Trophoblast cell (in vitro differentiated cells and primary cell): ENCODE measurements at regions not wholly inside any gene's neighbourhood (a gene's known extent, or its start where the extent isn't known, plus 50 kb on each side); places are given as distances from the start of the nearest gene placed in this dataset.
A peak's percentile ranks its signal among the peaks of the same experiment; 100 is the strongest.

ENCODE experiments used
- DNase-seq, 2 donors: peaks; one replicate each; pipeline ENCODE4 v3.0.0-alpha.2; 2016
- H2AFZ ChIP-seq: 2 replicates; pipeline ENCODE4 v1.6.1; 2013; ENCODE audit warnings: low read length, moderate library complexity, mild to moderate bottlenecking; ENCODE audit not compliant: insufficient read depth, poor library complexity
- H2AK5ac ChIP-seq: 2 replicates; pipeline ENCODE4 v1.6.1; 2013; ENCODE audit warnings: mild to moderate bottlenecking, low read length
- H2BK120ac ChIP-seq: 2 replicates; pipeline ENCODE4 v1.6.1; 2013; ENCODE audit warnings: low read length, mild to moderate bottlenecking, moderate library complexity; ENCODE audit not compliant: insufficient read depth, poor library complexity
- H2BK12ac ChIP-seq: 2 replicates; pipeline ENCODE4 v1.6.1; 2013; ENCODE audit warnings: mild to moderate bottlenecking, low read length, moderate library complexity
- H2BK5ac ChIP-seq: 2 replicates; pipeline ENCODE4 v1.6.1; 2013; ENCODE audit warnings: low read length, low read depth, moderate library complexity, mild to moderate bottlenecking; ENCODE audit not compliant: poor library complexity
- H3K14ac ChIP-seq: 2 replicates; pipeline ENCODE4 v1.6.1; 2013; ENCODE audit warnings: mild to moderate bottlenecking, low read length
- H3K18ac ChIP-seq: 2 replicates; pipeline ENCODE4 v1.6.1; 2013; ENCODE audit warnings: mild to moderate bottlenecking, low read length
- H3K23ac ChIP-seq: 2 replicates; pipeline ENCODE4 v1.6.1; 2013; ENCODE audit warnings: low read length
- H3K27ac ChIP-seq: 2 replicates; pipeline ENCODE4 v1.5.1; 2013; ENCODE audit warnings: low read depth, mild to moderate bottlenecking, inconsistent platforms, low read length, moderate library complexity
- H3K27me3 ChIP-seq: 2 replicates; pipeline ENCODE4 v1.6.1; 2013; ENCODE audit warnings: inconsistent platforms, mild to moderate bottlenecking, low read length, moderate library complexity; ENCODE audit not compliant: insufficient read depth
- H3K36me3 ChIP-seq, 2 experiments: 1 replicate in 1 of 2; 2 replicates in 1 of 2; pipeline ENCODE4 v1.6.1; 2013; ENCODE audit warnings: low read length in 2 of 2, mild to moderate bottlenecking in 2 of 2, moderate library complexity in 1 of 2; ENCODE audit not compliant: insufficient read depth in 2 of 2, control insufficient read depth in 1 of 2
- H3K4ac ChIP-seq: 2 replicates; pipeline ENCODE4 v1.6.1; 2013; ENCODE audit warnings: low read depth, mild to moderate bottlenecking, low read length, moderate library complexity
- H3K4me1 ChIP-seq, 2 experiments: 1 replicate in 1 of 2; 2 replicates in 1 of 2; pipeline ENCODE4 v1.6.1; 2013; ENCODE audit warnings: low read length in 2 of 2, mild to moderate bottlenecking in 2 of 2, moderate library complexity in 1 of 2; ENCODE audit not compliant: insufficient read depth in 2 of 2, control insufficient read depth in 1 of 2
- H3K4me2 ChIP-seq: 2 replicates; pipeline ENCODE4 v1.6.1; 2013; ENCODE audit warnings: inconsistent platforms, mild to moderate bottlenecking, low read length, moderate library complexity
- H3K4me3 ChIP-seq: 2 replicates; pipeline ENCODE4 v1.5.1; 2013; ENCODE audit warnings: mild to moderate bottlenecking, low read depth, low read length, inconsistent platforms
- H3K79me1 ChIP-seq: one replicate; pipeline ENCODE4 v1.6.1; 2013; ENCODE audit warnings: low read length
- H3K79me2 ChIP-seq: 2 replicates; pipeline ENCODE4 v1.6.1; 2013; ENCODE audit warnings: low read length, mild to moderate bottlenecking; ENCODE audit not compliant: control insufficient read depth, insufficient read depth, poor library complexity
- H3K9ac ChIP-seq: 2 replicates; pipeline ENCODE4 v1.6.1; 2013; ENCODE audit warnings: mild to moderate bottlenecking, low read length
- H3K9me3 ChIP-seq: 2 replicates; pipeline ENCODE4 v1.6.1; 2013; ENCODE audit warnings: low read depth, mild to moderate bottlenecking, control low read depth, inconsistent platforms, low read length; ENCODE audit not compliant: insufficient read depth
- H4K12ac ChIP-seq: 2 replicates; pipeline ENCODE4 v1.6.1; 2013; ENCODE audit warnings: low read depth, mild to moderate bottlenecking, low read length, moderate library complexity
- H4K8ac ChIP-seq: 2 replicates; pipeline ENCODE4 v1.6.1; 2013; ENCODE audit warnings: low read depth, mild to moderate bottlenecking, low read length, moderate library complexity
- H4K91ac ChIP-seq: one replicate; pipeline ENCODE4 v1.6.1; 2013; ENCODE audit warnings: low read depth, mild to moderate bottlenecking, low read length, moderate library complexity
- WGBS: extraction: QIAGEN DNeasy Blood & Tissue Kit; methylation state at CpG from one replicate; pipeline ENCODE4 v1.1.7; 2013; ENCODE audit warnings: missing lambda C conversion rate; ENCODE audit not compliant: insufficient read length, insufficient coverage; ENCODE audit errors: extremely low coverage; 5-methylcytosine and 5-hydroxymethylcytosine counted together

- H3K27me3 ChIP-seq: no peaks in the 10 kb centered on the region
- H3K79me2 ChIP-seq: no peaks in the 10 kb centered on the region
- H3K79me1 ChIP-seq: peaks cover 2% of the 10 kb centered on the region
- H4K12ac ChIP-seq: no peak overlapping the region
- H3K9me3 ChIP-seq: no peaks in the 10 kb centered on the region
- peaks cover 0 to 2% of the 10 kb centered on the region in 2 experiments for H3K36me3 ChIP-seq
- no peak overlapping the region for H2AK5ac ChIP-seq
- no peak overlapping the region for H3K18ac ChIP-seq
- no peak overlapping the region for H2AFZ ChIP-seq
- H3K4me3 ChIP-seq: no peak overlapping the region
- H3K23ac ChIP-seq: no peak overlapping the region
- no peak for DNase-seq
- H3K4me1 ChIP-seq: peaks cover 0 to 4% of the 10 kb centered on the region in 2 experiments
- no peak overlapping the region for H3K4ac ChIP-seq
- no peak overlapping the region for H2BK12ac ChIP-seq
- H2BK5ac ChIP-seq: no peak overlapping the region
- H3K27ac ChIP-seq: no peak overlapping the region
- no peak overlapping the region for H2BK120ac ChIP-seq
- H3K4me2 ChIP-seq: no peak overlapping the region
- WGBS: no CpG with 5 or more reads among the region's 1 CpG
- no peak overlapping the region for H3K9ac ChIP-seq
- no peak overlapping the region for H3K14ac ChIP-seq
- H4K91ac ChIP-seq: no peak overlapping the region
- no peak overlapping the region for H4K8ac ChIP-seq
Observed at GRCh38 chr7:91564541-91564940, 300.3 kb downstream of the FZD1 start.

- no peak overlapping the region for H4K91ac ChIP-seq
- no peak overlapping the region for H3K14ac ChIP-seq
- no peak for DNase-seq
- H2BK12ac ChIP-seq: no peak overlapping the region
- peaks cover 0 to 2% of the 10 kb centered on the region in 2 experiments for H3K36me3 ChIP-seq
- peaks cover 2% of the 10 kb centered on the region for H3K79me1 ChIP-seq
- H2AFZ ChIP-seq: no peak overlapping the region
- no CpG with 5 or more reads among the region's 13 CpGs for WGBS
- peaks cover 0 to 4% of the 10 kb centered on the region in 2 experiments for H3K4me1 ChIP-seq
- no peak overlapping the region for H4K8ac ChIP-seq
- no peaks in the 10 kb centered on the region for H3K27me3 ChIP-seq
- H3K9me3 ChIP-seq: no peaks in the 10 kb centered on the region
- H2BK120ac ChIP-seq: no peak overlapping the region
- H3K4me3 ChIP-seq: no peak overlapping the region
- no peak overlapping the region for H3K9ac ChIP-seq
- H3K23ac ChIP-seq: no peak overlapping the region
- no peak overlapping the region for H4K12ac ChIP-seq
- no peak overlapping the region for H2BK5ac ChIP-seq
- no peaks in the 10 kb centered on the region for H3K79me2 ChIP-seq
- no peak overlapping the region for H3K4me2 ChIP-seq
- H2AK5ac ChIP-seq: no peak overlapping the region
- no peak overlapping the region for H3K27ac ChIP-seq
- no peak overlapping the region for H3K4ac ChIP-seq
- no peak overlapping the region for H3K18ac ChIP-seq
Observed at GRCh38 chr7:91565499-91566401, 301.5 kb downstream of the FZD1 start.

GRCh38 chr7:91566402-91566732 is 302.1 kb downstream of the FZD1 start:
- no peaks in the 10 kb centered on the region for H3K27me3 ChIP-seq
- no peak overlapping the region for H2AK5ac ChIP-seq
- no peak overlapping the region for H3K4ac ChIP-seq
- no peak overlapping the region for H2AFZ ChIP-seq
- H3K4me3 ChIP-seq: no peak overlapping the region
- H3K23ac ChIP-seq: no peak overlapping the region
- H4K91ac ChIP-seq: no peak overlapping the region
- H3K27ac ChIP-seq: no peak overlapping the region
- no peak overlapping the region for H4K8ac ChIP-seq
- H3K79me1 ChIP-seq: peaks cover 2% of the 10 kb centered on the region
- no peak overlapping the region for H2BK5ac ChIP-seq
- H3K4me2 ChIP-seq: no peak overlapping the region
- no peaks in the 10 kb centered on the region for H3K79me2 ChIP-seq
- peak overlapping the region; percentile 37 for H3K9ac ChIP-seq
- WGBS: no CpG with 5 or more reads among the region's 3 CpGs
- no peak overlapping the region for H3K18ac ChIP-seq
- no peak for DNase-seq
- no peak overlapping the region for H3K14ac ChIP-seq
- H2BK120ac ChIP-seq: no peak overlapping the region
- peaks cover 0 to 2% of the 10 kb centered on the region in 2 experiments for H3K4me1 ChIP-seq
- no peaks in the 10 kb centered on the region for H3K9me3 ChIP-seq
- H2BK12ac ChIP-seq: no peak overlapping the region
- H3K36me3 ChIP-seq: peaks cover 0 to 2% of the 10 kb centered on the region in 2 experiments
- no peak overlapping the region for H4K12ac ChIP-seq

DNA sequence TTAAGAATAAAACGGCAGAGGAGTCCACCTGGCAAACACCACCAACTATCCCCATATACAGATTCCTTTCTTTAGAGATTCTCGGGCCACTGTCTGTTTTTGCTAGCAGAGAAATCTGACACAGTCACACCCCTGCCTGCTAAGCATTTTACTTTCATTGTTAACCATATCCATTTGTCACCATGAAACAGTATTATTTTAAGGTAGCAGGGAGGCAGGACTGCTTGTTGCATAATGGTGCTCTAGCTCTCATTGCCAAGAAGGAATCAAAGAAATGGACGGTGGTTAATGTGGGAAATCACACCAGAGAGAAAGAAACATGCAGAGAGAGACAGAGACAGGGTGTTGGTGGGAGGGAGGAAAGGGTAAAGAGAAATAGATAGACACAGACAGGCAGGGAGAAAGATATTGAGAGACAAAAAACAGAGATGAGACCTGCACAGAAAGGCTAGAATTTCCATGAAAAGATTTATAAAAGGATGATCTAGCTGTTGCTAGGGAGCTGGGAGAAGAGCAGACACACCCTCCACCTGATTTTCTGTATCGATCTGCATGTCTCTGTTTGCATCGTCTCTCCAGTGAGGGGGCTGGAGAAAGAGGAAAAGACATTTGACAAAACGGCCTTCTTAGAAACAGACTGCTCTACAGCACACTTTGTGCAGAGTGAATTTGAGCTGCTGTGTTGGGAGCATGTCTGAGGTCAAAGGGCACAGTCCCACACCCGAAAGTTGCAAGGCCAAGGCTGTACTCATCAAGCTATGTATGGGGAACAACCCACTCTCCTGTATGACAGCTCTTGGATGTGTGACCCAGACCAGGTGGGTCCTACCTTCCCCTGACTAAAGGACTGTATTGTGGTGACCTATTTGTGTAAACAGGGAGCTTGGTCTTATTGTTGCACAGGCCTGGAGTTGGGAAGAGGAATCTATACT is 303.1 kb downstream of the FZD1 start:
- H3K4me1 ChIP-seq: peaks cover 0 to 2% of the 10 kb centered on the region in 2 experiments
- H2AFZ ChIP-seq: no peak overlapping the region
- no CpG with 5 or more reads among the region's 7 CpGs for WGBS
- no peak overlapping the region for H4K12ac ChIP-seq
- peaks cover 2% of the 10 kb centered on the region for H3K79me1 ChIP-seq
- H3K23ac ChIP-seq: no peak overlapping the region
- no peaks in the 10 kb centered on the region for H3K27me3 ChIP-seq
- H3K18ac ChIP-seq: no peak overlapping the region
- H3K9me3 ChIP-seq: no peaks in the 10 kb centered on the region
- H2BK12ac ChIP-seq: no peak overlapping the region
- no peak overlapping the region for H2AK5ac ChIP-seq
- no peak overlapping the region for H4K91ac ChIP-seq
- no peak overlapping the region for H4K8ac ChIP-seq
- no peak overlapping the region for H2BK120ac ChIP-seq
- H3K14ac ChIP-seq: no peak overlapping the region
- H3K4me3 ChIP-seq: no peak overlapping the region
- no peak for DNase-seq
- no peak overlapping the region for H3K9ac ChIP-seq
- no peak overlapping the region for H3K4ac ChIP-seq
- H3K36me3 ChIP-seq: peaks cover 0 to 2% of the 10 kb centered on the region in 2 experiments
- no peak overlapping the region for H2BK5ac ChIP-seq
- H3K79me2 ChIP-seq: no peaks in the 10 kb centered on the region
- no peak overlapping the region for H3K27ac ChIP-seq
- no peak overlapping the region for H3K4me2 ChIP-seq
